Activated CD8-positive, alpha-beta memory T cell treated with anti-CD3 and anti-CD28 coated beads, Interleukin-2, amount 50 U/mL, for 24 hours (primary cell): ENCODE measurements at regions not wholly inside any gene's neighbourhood (a gene's known extent, or its start where the extent isn't known, plus 50 kb on each side); places are given as distances from the start of the nearest gene placed in this dataset.
"Not testable (repeated sequence)": the region's sequence is repeated elsewhere in the genome, so short reads cannot be mapped to it uniquely, and the experiment has no call there.

Source experiments
- DNase-seq: peaks from one replicate; pipeline ENCODE4 v3.0.0-alpha.2; 2020; ENCODE audit errors: extremely low read depth

- DNase-seq: no peak
Observed at GRCh38 chr7:98728555-98728954, 111.5 kb downstream of the NPTX2 start.

- DNase-seq: no peak
Observed at GRCh38 chr7:98729121-98729520, 112.0 kb downstream of the NPTX2 start.

- no peak for DNase-seq
Observed at GRCh38 chr7:98730326-98730725, 113.2 kb downstream of the NPTX2 start.

GRCh38 chr7:98731651-98732050 lies 114.6 kb downstream of the NPTX2 start:
- no peak for DNase-seq

GRCh38 chr7:98733036-98733435 lies 116.0 kb downstream of the NPTX2 start:
- peak; percentile 3 for DNase-seq

- DNase-seq: no peak
Observed at GRCh38 chr7:98735801-98736200, 118.7 kb downstream of the NPTX2 start.

GRCh38 chr7:98736461-98736860 lies 119.4 kb downstream of the NPTX2 start:
- not testable (repeated sequence) for DNase-seq

GRCh38 chr7:98737176-98737575 lies 120.1 kb downstream of the NPTX2 start:
- DNase-seq: no peak

GRCh38 chr7:98740643-98741042 lies 123.6 kb downstream of the NPTX2 start:
- DNase-seq: no peak

GRCh38 chr7:98745722-98746318 lies 124.0 kb downstream of the TMEM130 start:
- peak; percentile 33 for DNase-seq

GRCh38 chr7:98748090-98748489 lies 121.7 kb downstream of the TMEM130 start:
- no peak for DNase-seq

GRCh38 chr7:98753176-98753575 lies 116.6 kb downstream of the TMEM130 start:
- DNase-seq: no peak

GRCh38 chr7:98753989-98754479 lies 115.8 kb downstream of the TMEM130 start:
- no peak for DNase-seq

GRCh38 chr7:98755138-98755898 lies 114.5 kb downstream of the TMEM130 start:
- no peak for DNase-seq

- DNase-seq: no peak
Observed at GRCh38 chr7:98758157-98758556, 111.7 kb downstream of the TMEM130 start.

- no peak for DNase-seq
Observed at GRCh38 chr7:98760201-98760651, 109.6 kb downstream of the TMEM130 start.

- DNase-seq: no peak
Observed at GRCh38 chr7:98761225-98761624, 108.6 kb downstream of the TMEM130 start.

GRCh38 chr7:98762620-98763019 lies 107.2 kb downstream of the TMEM130 start:
- DNase-seq: no peak

GRCh38 chr7:98763441-98763840 lies 106.4 kb downstream of the TMEM130 start:
- no peak for DNase-seq

- DNase-seq: no peak
Observed at GRCh38 chr7:98764946-98765345, 104.9 kb downstream of the TMEM130 start.

- DNase-seq: not testable (repeated sequence)
Observed at GRCh38 chr7:98770085-98770484, 99.7 kb downstream of the TMEM130 start.

GRCh38 chr7:98771519-98771918 lies 98.3 kb downstream of the TMEM130 start:
- DNase-seq: no peak

GRCh38 chr7:98771941-98772603 lies 97.7 kb downstream of the TMEM130 start:
- no peak for DNase-seq
